ENCODE measurements at regions not wholly inside any gene's neighbourhood (a gene's known extent, or its start where the extent isn't known, plus 50 kb on each side); places are given as distances from the start of the nearest gene placed in this dataset.
"Not testable (repeated sequence)": the region's sequence is repeated elsewhere in the genome, so short reads cannot be mapped to it uniquely, and the experiment has no call there.

DNA sequence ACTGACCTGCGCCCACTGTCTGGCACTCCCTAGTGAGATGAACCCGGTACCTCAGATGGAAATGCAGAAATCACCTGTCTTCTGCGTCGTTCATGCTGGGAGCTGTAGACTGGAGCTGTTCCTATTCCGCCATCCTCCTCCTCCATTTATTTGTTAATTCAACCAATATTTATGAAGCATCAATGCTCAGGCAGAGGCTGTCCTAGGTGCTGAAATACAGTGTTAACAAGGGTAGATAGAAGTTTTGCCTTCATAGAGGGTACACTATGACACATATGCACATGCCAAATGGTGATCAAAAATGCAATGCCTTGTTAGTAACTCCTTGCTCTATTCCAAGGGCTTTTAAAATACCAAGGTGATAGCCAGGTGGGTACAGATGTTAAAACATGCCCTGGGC is 166.0 kb upstream of the CCL2 start:
- DNase-seq (ENCODE audit: low spot score) = not testable (repeated sequence)

DNA sequence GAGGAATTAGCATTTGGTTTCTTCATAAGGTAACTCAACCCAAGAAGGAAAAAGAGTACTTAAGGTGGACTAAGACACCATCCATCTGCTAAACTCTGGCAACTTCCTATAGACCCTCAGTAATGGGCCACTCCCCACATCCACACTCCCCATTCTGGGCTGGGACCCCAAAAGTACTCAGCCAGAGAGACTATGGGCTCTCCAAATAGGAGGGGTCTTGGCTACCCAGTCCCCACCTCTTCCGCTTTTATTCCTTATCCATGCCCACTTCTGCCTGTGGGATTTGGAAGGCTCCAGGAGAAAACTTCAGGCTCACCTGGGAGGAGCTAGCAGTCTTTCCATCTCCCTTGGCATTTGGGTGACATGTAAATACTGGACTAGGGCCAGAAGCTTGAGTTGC is 164.5 kb upstream of the CCL2 start:
- no peak for DNase-seq (ENCODE audit: low spot score)

DNA sequence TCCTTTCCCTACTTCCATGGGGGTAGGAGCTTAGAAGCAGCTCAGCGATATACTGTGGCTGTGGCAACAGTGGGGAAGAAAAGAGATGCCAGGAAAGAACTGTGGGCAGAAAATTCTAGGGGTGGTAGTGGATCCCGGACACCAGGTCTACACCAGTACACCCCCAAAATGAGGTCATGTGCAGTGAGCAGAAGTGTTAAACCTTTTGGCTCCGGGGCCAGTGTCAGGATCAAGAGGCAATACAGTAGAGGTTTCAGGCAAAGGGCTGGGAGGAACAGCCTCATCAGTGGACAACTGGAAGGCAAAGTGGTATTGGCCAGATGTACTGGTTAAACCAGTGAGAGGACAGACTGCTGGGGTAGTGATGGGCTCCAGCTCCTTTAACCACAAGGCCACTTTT is 163.1 kb upstream of the CCL2 start:
- no peak for DNase-seq (ENCODE audit: low spot score)

DNA sequence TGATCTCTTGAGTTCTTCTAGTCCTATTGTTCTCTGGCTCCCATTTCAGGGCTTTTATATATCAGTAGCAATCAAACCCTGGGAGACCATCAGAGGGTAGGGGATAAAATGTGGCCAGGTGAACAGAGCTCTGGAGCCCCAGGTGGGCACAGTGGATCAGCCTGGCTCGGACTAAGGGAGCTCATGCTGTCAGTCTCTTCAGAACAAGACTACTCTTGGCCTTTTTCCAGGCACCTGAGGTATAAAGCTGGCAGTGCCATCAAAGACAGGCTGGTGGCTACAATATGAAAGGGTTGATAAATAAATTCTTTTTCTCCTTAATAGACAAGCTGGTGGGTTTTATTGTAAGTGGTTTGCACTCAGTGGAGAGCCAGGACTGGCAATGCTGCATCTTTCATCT is 160.0 kb upstream of the CCL2 start:
- no peak for DNase-seq (ENCODE audit: low spot score)

DNA sequence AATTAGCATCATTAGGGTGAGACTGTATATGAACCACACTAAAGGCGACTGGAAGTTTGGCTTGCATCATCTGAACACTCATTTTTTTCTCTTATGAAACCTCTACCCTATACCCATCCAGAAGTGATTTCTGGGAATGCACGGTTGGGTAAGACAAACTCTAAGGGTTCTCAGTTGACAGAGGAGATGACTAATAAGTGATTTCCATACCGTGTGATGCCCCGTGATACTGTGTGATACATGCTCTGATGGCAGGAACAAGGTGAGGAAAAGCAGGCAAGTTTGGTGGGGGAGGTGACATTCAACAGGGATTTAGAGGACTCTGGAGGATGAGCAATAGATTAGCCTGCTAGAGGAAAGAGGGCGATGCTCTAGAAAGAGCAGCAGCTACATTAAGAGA is 156.4 kb upstream of the CCL2 start:
- DNase-seq (ENCODE audit: low spot score) = no peak

DNA sequence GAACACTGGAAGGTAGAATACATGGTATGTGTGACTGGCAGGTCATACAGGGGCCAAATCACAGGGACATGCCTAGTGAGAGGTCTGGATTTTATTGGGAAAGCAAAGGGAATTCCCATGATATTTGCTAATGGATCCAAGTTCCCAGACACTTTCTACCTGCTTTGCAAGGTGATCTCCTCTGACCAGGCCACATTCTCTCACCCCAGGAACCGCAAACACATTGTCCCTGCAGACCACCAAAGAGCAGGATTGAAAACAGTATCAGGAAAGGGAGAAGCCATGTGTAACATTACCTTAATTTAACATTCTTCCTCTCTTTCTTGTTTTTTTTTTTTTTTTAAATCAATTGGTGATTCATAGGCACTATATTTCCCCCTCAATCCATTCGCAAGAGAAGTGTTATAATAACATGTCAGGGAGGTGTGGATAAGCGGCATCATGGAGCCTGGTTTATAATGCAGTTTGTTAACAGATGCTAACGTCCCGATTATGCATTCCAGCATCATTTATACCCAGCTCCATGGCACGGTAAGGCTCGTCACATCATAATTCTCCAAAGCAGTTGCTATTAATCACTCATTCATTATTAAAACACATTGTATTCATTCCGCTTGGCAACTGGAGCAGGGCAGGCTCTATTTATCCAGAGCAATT is 155.1 kb upstream of the CCL2 start:
- no peak for DNase-seq (ENCODE audit: low spot score)

DNA sequence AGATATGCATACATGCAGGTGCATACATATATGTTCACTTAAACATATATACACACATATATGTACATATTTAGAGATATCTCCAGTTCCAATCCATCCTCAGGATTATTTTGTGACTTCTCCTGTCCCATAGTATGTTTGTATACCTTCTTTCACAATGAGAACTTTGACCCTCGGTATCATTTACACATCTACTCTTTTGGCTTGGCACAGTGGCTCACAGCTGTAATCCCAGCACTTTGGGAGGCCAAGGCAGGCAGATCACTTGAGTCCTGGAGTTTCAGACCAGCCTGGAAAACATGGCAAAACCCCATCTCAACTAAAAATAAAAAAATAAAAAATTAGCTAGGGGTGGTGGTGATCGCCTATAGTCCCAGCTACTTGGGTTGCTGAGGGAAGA is 148.1 kb upstream of the CCL2 start:
- DNase-seq (ENCODE audit: low spot score) = no peak

DNA sequence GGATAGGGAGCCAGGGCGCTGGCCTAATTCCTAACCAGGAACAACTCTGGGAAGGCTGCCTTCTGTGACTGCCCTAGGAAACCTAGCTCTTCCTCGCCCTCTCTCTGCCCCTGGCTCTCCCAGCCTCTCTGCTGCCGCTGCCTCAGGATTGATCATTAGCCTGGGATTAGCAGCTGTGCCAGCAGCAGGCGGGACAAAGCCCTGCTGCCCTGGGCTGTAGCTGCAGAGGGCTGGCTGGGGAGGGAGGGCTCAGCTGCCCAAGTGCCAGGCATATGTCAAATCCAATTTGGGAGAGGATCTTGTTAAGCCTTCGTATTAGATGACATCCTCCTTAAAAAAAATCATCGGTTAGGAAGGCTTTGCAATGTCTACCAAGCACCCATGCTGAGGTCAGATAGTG is 144.8 kb upstream of the CCL2 start:
- DNase-seq (ENCODE audit: low spot score) = no peak

DNA sequence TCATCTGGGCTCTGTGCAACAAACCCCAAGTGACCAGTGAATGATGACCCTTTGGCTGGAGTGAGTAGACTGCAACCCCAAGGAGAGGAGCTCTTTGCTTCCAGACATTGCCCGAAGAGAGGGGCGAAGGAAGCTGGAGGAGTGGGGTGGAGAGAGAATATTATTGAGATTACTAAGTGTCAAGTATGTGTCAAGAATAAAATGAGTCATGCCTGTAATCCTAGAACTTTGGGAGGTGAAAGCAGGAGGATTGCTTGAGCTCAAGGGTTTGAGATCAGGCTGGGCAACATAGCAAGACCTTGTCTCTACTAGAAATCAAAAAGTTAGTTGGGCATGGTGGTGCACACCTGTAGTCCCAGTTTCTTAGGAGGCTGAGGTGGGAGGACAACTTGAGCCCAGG is 142.0 kb upstream of the CCL2 start:
- no peak for DNase-seq (ENCODE audit: low spot score)

DNA sequence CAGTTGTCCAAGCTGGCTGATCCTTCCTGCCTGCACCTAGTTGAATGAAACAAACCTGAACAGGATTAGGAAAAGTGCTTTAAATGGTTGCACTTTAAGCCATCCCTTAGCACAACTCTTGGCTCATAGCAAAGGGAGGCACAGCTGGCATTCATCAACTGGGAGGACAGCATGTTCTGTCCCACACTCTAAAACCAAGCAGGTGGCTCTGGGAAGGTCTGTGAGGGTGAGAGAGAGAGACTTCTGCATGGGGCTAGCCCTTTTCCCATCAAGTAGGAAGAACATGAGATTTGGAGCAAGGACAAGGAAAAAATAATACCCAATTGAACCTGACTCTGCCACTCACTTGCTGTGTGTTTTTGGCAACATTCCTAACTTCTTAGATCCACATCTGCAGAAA is 140.9 kb upstream of the CCL2 start:
- no peak for DNase-seq (ENCODE audit: low spot score)

DNA sequence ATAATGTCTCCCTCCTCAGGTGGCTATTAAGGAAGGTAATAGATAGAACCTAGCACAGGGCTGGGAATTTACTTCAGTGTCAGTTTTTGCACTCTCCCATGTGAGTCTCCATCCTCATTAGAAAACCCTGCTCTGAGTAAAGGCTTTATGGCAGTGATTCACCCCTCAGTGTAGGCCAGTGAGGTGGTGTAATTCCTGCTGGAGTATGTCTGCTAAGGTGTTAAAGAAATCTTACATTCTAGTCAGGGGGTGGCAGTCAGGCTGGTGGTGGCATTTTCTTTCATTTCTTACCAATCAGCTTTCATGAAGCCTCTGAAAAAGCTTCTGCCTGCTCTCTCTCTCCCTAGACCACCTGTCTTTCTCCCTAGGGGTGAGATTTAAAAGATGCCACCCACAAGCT is 138.8 kb upstream of the CCL2 start:
- DNase-seq (ENCODE audit: low spot score) = no peak

DNA sequence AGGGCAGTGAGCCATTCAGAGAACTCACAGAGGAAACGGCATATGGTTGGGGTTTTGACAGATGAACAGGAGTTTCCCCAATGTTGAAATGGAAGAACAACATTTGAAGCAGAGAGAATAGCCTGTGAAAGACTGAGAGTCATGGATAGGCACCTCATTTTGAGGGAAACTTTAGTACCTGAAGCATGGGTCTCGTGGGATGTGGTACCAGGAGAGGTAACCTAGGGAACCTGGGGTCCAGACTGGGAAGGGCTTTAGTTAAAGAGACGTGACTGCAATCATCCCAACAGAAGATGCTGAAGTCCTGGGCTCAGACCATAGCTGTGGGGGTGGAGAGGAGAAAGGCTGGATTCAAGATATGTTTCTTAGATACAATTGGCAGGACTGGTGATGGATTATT is 137.8 kb upstream of the CCL2 start:
- DNase-seq (ENCODE audit: low spot score) = no peak

DNA sequence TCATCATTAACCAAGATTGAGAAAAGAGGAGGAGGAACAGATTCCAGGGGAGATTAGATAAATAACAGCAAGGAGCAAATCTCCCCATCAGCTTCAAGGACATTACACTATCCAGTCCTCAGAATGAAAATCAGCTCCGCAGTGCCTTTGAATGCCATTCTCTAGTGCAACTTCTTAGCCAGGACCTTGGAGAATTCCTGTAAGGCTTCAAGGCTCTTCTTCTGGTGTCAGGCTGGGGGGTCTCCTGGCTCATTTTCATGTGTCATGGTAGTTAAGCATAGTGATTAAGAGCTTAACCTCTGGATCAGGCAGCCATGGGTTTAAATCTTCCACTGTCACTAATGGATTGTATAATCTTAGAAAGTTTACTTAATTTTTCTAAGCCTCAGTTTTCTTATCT is 137.3 kb upstream of the CCL2 start:
- no peak for DNase-seq (ENCODE audit: low spot score)

DNA sequence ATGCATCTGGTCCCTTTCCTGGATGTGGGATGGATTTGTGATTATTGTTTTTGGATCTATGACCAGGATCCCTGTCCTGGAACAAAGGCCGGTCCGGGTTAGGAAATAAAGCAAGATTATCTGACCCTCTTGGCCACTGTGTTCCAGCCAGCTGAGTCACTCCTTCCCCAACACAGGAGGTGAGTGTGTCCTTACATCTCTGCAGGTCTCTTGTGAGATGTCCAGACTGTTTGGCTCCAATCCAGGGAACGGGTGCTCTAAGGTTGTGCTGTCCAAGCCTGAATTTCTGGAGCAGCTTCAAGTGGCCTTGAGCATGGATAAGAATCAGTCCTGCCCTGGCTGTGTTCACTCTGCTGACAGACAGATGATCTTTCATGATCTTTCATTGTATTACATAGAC is 136.5 kb upstream of the CCL2 start:
- no peak for DNase-seq (ENCODE audit: low spot score)

DNA sequence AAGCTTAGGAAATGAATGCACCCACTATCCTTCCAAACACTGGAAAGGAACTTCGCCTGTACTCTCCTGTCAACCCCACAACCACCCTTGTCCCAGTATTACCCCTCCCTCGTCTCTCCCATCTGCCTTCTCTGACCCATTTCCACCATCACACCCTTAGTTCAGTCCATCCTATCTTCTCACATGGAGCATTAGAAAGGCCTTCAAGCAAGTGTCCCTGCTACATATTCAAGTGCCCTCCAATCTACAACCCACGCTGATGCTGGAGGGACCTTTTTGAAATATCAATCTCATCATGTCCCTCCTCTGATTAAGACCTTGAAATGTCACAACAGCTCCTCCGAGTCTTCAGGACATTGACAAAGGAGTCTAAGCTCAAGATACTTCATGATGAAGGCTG is 133.8 kb upstream of the CCL2 start:
- DNase-seq (ENCODE audit: low spot score) = no peak

DNA sequence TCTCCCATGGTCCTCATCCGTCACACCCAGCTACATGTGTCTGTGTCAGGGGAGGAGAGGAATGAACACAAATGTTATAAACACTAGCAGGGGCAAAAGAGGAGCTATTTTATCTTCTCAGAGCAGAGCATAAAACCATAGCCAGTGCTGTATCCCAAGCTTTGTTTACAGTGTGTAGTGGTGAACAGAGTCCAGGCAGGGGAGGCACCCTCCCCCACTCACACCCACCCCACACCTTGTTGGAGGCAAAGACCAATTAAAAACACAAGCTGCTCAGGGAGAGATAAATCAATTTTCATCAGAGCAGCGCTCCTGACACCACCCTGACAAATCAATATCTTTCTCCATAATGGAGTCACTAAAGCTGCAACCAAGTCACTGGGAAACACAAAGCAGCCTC is 132.6 kb upstream of the CCL2 start:
- no peak for DNase-seq (ENCODE audit: low spot score)

DNA sequence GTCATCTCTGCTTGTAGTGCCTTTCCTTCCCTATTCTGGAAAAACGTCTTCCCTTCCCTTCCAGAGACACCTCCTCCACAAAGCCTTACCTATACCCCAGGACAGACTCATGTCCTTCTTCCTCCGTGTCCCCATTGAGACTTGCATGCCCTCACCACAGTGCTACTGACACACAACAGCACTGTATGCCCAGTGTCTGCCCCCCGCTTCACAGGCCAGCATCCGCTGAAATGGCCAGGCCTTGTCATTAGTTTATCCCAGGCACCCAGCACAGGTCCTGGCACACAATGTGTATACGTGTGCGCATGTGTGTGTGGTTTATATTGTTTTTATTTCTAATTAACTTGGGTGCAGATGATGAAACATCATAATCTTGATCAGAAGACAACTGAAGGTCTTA is 130.1 kb upstream of the CCL2 start:
- DNase-seq (ENCODE audit: low spot score) = no peak

DNA sequence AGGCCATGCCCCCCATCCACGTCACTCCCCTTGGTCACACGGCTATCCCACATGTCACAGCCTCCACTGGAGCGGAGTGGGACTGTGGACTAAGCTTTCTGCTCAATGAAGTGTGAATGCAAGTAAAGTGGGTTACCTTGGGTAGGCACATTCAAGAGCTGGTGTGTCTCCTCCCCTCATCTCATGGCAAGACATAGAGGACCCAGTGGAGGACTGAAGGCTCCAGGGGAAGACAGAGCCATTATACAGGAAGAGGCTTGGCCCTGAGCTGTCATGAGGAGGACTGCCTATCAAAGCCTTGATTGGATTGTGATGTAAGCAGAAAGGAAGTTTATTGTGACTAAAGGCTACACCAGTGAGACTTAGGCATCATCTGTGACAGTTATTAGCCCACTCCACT is 129.2 kb upstream of the CCL2 start:
- no peak for DNase-seq (ENCODE audit: low spot score)

DNA sequence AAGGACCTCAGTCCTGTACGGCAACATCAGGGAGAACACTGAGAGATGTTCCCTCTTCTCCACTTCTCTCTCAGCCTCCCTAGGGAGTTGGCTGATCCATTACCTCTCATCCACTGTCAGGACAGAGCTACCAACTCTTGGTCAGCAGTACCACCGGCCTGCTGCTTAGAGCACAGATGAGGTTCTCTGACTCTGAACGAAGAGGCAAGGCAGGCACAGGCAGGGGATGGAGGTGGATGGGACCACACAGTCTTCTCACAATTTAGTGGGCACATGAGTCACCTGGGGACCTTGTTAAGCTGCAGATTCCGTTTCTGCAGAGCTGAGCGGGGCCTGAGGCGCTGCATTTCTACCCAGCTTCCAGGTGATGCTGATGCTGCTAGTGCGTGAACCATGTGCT is 128.6 kb upstream of the CCL2 start:
- DNase-seq (ENCODE audit: low spot score) = no peak

DNA sequence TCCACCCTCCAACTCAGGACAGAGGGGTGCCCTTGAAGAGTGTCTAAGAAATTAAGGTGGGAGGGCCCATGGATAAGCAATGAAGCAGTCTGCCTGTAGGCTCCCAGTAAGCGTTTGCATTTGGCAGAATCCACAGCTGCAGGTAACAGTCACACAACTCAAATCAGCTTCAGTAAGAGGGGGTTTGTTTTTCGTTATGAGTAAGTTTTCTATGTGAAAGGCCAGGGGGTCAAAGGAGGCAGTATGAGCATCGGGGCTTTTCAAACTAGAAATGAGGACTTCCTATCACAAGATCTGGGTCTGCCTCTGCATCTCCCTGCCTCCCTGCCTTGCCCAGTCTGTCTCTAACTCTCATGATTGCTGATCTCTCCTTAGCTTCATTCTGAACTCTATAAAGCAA is 128.1 kb upstream of the CCL2 start:
- DNase-seq (ENCODE audit: low spot score) = no peak

DNA sequence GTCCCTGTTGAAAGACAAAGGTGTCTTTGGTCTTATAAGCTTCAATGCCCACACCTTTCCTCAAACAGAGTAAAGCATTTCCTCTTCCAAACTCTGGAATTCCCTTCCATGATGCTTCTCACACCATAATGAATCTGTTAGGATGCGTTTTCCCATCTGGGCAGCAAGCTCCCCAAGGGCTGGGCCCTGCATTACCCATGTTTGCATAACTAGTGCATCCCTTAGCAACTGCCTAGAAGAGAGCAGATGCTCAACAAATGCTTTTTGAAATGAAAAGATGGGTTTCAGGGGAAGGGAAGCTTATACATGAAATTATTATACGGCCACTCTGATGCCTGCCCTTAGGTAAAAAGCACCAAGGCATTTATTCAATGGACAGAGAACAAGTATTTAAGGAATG is 124.5 kb upstream of the CCL2 start:
- DNase-seq (ENCODE audit: low spot score) = no peak

DNA sequence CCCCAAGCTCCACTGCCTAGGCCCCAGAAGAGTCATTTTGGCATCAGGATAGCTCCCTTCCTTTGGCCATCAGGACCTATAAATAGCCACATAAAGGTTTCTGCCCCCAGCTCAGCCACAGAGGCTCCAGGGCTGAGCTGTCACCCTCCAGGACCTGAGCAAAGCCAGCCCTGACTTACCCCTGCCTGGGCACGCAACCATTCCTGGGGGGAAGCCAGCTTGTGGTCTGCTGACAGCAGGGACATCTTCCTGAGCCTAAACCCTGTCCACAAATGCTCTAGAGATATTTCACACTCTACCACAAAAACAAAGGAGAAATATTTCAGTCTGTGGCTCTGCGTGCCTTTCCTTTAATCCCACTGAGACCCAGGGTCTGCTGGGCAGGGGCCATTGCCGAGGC is 123.7 kb upstream of the CCL2 start:
- no peak for DNase-seq (ENCODE audit: low spot score)

DNA sequence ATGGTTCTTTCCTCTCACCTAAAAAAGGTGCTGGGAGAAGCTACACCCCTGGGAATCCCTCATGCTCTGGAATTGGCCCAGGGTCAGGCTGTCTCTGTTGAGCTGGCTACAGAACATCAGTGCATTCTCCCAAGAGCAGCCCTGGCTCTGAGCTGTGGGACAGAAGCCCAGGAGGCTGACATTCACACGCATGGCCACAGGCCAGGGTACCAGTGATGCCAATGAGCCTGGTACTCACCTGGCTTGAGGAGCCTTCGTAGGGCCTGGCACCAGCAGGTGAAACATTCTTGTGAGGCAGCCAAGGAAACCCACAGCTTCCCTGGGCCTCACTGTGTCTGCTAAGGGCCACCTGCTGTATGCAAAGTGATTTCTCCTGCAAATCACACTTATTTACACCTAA is 121.7 kb upstream of the CCL2 start:
- DNase-seq (ENCODE audit: low spot score) = no peak

DNA sequence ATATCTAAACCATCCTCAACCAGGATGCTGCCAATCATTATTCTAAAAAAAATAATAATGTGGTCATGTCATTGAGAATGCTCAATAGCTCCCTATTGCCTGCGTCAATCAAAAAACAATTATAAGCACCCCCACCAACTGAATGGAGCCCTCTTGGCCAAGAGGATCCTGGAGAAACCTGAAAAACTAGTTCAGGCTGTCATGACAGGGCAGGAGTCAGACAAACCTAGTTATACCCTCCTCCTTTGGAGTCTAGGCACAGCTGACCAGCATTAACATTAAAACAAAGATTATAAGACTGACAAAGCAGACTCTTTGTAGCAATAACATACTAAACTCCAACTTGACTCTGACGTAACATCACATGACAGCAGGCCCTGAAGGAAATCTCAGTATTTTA is 119.2 kb upstream of the CCL2 start:
- DNase-seq (ENCODE audit: low spot score) = no peak

DNA sequence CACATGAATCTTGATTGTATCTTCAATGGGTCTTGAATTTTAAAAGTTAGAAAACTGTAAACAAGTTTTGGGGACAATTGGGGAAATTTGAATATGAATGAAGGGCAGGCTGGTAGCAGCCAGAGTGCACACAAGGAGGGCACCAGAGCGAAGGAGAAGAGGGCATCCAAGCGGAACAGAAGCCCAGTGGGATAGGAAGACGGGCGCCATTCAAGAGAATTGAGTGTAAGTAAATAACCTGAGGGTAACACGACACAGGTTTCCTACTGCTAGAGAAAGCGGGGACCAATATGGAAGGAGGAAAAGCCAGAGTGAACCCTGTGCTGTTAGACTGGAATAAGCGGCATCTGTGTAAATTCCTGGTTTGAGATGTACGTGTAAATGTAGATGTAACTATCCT is 115.1 kb upstream of the CCL2 start:
- no peak for DNase-seq (ENCODE audit: low spot score)
